Kidney tubule cell (primary cell): ENCODE measurements at regions not wholly inside any gene's neighbourhood (a gene's known extent, or its start where the extent isn't known, plus 50 kb on each side); places are given as distances from the start of the nearest gene placed in this dataset.

Experiments used
- DNase-seq: peaks from one replicate; pipeline ENCODE4 v3.0.0-alpha.2; 2018; ENCODE audit warnings: low spot score

GRCh38 chr9:135029871-135030565, 57.5 kb upstream of the OLFM1 start:
- DNase-seq = no peak

GRCh38 chr9:135030566-135031226, 56.8 kb upstream of the OLFM1 start:
- DNase-seq = no peak

DNA sequence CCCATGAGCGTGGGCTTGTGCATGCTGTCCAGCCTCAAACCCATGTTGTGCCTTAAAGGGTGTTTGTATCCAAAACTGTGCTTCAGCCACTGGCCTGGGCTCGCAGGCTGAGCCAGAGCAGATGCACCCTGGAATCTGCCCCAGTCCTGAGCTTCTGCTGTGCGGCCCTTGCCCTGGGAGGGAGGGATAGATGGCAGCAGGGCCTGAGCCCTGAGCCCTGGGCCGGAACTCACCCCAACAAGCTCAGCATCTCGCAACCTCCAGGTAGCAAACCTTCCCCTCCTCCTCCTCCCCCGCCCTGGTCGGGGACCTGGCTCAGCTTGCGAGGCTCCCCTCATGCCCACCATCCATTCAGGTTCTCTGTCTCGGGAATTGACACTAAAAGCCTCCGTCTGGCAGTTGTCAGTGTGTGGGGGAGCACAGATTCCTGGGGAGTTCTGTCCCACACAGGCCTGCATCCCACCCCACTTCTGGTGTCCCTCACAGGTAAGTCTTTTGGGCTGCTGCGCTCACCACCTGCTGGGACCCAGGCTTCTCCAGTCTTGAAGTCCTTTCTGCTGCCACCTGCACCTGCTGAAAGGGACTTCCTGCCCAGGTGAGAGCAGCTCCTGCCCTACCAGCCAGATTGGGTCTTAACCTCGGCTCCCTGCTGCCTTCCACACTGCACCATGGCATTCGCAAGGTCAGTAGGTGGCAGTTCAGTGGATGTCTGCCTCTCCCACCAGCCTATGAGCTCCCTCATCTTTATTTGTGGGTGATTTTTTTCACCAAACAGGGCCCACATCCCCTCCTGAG, 55.2 kb upstream of the OLFM1 start:
- no peak for DNase-seq

- DNase-seq = no peak
These were observed 54.5 kb upstream of the OLFM1 start for GRCh38 chr9:135032868-135033460.

GRCh38 chr9:135033487-135033886, 54.0 kb upstream of the OLFM1 start:
- DNase-seq = no peak

GRCh38 chr9:135034106-135034505, 53.4 kb upstream of the OLFM1 start:
- DNase-seq = no peak

- no peak for DNase-seq
These were observed 51.4 kb upstream of the OLFM1 start for GRCh38 chr9:135035781-135036760.

GRCh38 chr9:135036861-135037465, 50.5 kb upstream of the OLFM1 start:
- DNase-seq = no peak

GRCh38 chr9:135037521-135038250, 49.8 kb upstream of the OLFM1 start:
- no peak for DNase-seq
